Neural progenitor cell (in vitro differentiated cells): ENCODE measurements at regions not wholly inside any gene's neighbourhood (a gene's known extent, or its start where the extent isn't known, plus 50 kb on each side); places are given as distances from the start of the nearest gene placed in this dataset.

Source experiments
- EZH2phosphoT487 ChIP-seq: fragments of 200-600 bp; sonication (generic); IDR thresholded peaks from 2 replicates; pipeline ENCODE4 v1.6.1; 2017; ENCODE audit warnings: antibody characterized with exemption
- TF ChIP-seq, protein P1 (sequence below): fragments of 200-600 bp; sonication (generic); IDR thresholded peaks from 2 replicates; pipeline ENCODE4 v1.5.1; 2017; ENCODE audit warnings: antibody characterized with exemption, mild to moderate bottlenecking

DNA sequence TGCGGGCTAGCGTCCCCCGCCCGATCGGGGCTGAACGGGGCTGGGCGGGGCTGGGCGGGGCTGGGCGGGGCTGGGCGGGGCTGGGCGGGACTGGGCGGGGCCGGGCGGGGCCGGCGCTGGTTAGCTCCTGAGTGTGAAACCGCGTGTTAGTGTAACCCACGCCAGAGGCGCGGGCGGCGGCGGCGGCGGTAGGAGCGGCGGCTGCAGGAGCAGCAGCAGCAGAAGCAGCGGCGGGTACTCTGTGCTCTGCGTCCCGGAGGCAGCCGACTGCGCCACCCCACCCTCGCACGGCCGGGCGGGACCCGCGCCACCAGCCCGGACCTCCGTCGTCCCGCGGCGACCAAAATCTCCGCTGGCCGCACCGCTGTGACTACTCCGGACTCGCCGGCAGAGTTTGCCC, 128.1 kb downstream of the LAS1L start:
- TF ChIP-seq, protein P1, sequence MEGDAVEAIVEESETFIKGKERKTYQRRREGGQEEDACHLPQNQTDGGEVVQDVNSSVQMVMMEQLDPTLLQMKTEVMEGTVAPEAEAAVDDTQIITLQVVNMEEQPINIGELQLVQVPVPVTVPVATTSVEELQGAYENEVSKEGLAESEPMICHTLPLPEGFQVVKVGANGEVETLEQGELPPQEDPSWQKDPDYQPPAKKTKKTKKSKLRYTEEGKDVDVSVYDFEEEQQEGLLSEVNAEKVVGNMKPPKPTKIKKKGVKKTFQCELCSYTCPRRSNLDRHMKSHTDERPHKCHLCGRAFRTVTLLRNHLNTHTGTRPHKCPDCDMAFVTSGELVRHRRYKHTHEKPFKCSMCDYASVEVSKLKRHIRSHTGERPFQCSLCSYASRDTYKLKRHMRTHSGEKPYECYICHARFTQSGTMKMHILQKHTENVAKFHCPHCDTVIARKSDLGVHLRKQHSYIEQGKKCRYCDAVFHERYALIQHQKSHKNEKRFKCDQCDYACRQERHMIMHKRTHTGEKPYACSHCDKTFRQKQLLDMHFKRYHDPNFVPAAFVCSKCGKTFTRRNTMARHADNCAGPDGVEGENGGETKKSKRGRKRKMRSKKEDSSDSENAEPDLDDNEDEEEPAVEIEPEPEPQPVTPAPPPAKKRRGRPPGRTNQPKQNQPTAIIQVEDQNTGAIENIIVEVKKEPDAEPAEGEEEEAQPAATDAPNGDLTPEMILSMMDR = no peak
- no peak for TF ChIP-seq EZH2phosphoT487
